ENCODE measurements at regions not wholly inside any gene's neighbourhood (a gene's known extent, or its start where the extent isn't known, plus 50 kb on each side); places are given as distances from the start of the nearest gene placed in this dataset.
A peak's percentile ranks its signal among the peaks of the same experiment; 100 is the strongest.

DNA sequence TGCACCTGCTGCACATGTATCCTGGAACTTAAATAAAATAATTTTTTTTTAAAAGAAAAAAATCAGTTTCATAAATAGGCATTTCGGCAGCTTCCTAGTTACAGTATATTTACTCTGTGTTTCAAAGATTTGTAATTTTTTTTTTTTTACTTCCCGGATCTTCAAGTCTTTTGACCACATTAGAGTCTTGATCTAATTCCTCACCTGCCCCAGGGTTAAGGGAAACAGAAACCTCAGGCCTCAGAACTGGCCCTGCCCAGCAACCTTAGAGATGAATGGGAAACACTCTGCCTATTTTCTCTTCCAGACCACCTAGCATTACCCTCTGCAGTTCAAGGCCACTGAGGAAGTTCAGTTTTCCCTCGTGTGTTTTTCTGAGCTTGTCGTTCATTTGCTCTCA lies 304.0 kb downstream of the MAF start:
- ATAC-seq (no peak), DNase-seq (ENCODE audit: low spot score) (no peak)
- H3K4me1 Mint-ChIP-seq (ENCODE audit: low read depth in 2 of 2) = peaks cover 0 to 2% of the 10 kb centered on the region in 2 donors
- H3K27me3 Mint-ChIP-seq = peaks cover 0 to 3% of the 10 kb centered on the region in 2 donors
- no peak overlapping the region for H3K27ac Mint-ChIP-seq
- peaks cover 2% of the 10 kb centered on the region for H3K9me3 Mint-ChIP-seq
- H3K36me3 Mint-ChIP-seq = no peaks in the 10 kb centered on the region
- H3K4me3 Mint-ChIP-seq = no peak overlapping the region

GRCh38 chr16:79295746-79296145 lies 304.8 kb downstream of the MAF start:
- H3K9me3 Mint-ChIP-seq = peaks cover 2% of the 10 kb centered on the region
- H3K4me3 Mint-ChIP-seq = no peak overlapping the region
- no peaks in the 10 kb centered on the region for H3K36me3 Mint-ChIP-seq
- H3K4me1 Mint-ChIP-seq (ENCODE audit: low read depth in 2 of 2) = peaks cover 0 to 2% of the 10 kb centered on the region in 2 donors
- no peak for DNase-seq (ENCODE audit: low spot score)
- peaks cover 0 to 5% of the 10 kb centered on the region in 2 donors for H3K27me3 Mint-ChIP-seq
- ATAC-seq = no peak
- no peak overlapping the region for H3K27ac Mint-ChIP-seq

GRCh38 chr16:79295162-79295561 lies 305.4 kb downstream of the MAF start:
- Mint-ChIP-seq H3K36me3 (no peaks in the 10 kb centered on the region), H3K4me1 (ENCODE audit: low read depth in 2 of 2) (peaks cover 0 to 2% of the 10 kb centered on the region in 2 donors), H3K27me3 (peaks cover 0 to 5% of the 10 kb centered on the region in 2 donors), H3K4me3 (no peak overlapping the region), H3K27ac (no peak overlapping the region), H3K9me3 (peaks cover 2% of the 10 kb centered on the region)
- DNase-seq (ENCODE audit: low spot score) = no peak
- no peak for ATAC-seq

DNA sequence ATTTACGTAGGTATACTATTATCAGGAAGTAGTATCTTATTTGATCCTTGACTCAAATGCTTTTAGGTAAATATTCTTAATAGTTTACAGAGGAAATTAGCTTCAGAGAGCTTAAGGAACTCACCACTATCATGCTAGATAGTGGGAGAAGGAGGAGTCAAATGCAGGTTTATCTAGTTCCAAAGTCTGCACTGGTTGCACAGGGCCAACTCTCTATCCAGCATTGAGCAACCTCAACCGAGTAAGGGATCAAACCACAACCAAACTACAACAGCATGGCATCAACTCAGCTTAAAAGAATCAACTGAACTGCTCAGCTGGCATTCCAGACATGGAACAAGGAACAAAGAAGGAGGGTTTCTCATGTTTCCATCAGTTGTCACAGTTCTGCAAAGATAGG lies 306.0 kb downstream of the MAF start:
- ATAC-seq (no peak), DNase-seq (ENCODE audit: low spot score) (no peak)
- Mint-ChIP-seq H3K4me3 (no peak overlapping the region), H3K27me3 (peaks cover 0 to 5% of the 10 kb centered on the region in 2 donors), H3K27ac (no peak overlapping the region), H3K4me1 (ENCODE audit: low read depth in 2 of 2) (peaks cover 0 to 2% of the 10 kb centered on the region in 2 donors), H3K9me3 (peaks cover 2% of the 10 kb centered on the region), H3K36me3 (no peaks in the 10 kb centered on the region)

DNA sequence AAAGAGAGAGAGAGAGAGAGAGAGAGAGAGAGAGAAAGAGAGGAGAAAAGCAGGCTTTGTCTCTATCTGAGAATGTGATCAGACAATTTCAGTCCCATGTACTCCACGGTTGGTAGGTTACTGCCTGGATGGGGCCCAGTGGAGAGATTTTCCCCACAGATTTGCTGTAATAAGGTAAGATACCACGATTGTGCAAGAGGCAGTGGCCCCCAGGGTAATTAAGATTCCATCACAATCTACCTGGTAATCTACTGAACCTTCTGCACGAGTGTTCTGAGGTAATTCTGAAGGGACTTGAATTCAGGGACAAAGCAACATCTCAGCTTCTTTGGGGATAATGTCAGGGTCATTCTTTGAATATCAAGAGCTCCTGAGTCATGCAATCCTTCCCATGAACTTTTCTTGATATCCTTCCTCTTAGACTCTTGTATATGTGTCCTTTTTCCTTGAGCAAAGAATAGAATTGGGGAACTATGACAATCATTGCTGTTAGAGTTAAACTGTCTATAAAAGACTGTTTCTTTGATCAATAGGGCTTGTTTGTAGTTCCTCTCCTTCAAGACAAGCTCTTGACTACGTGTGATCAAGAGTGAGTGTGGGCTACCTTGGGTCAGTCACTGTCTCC lies 306.6 kb downstream of the MAF start:
- H3K9me3 Mint-ChIP-seq = peaks cover 2% of the 10 kb centered on the region

GRCh38 chr16:79288066-79288465 lies 312.5 kb downstream of the MAF start:
- Mint-ChIP-seq H3K27ac (peak overlapping the region in 1 of 2 donors; percentile 21), H3K36me3 (peaks cover 15% of the 10 kb centered on the region), H3K4me1 (ENCODE audit: low read depth in 2 of 2) (peaks cover 17 to 33% of the 10 kb centered on the region in 2 donors), H3K9me3 (peaks cover 2% of the 10 kb centered on the region), H3K4me3 (peak overlapping the region; percentile 55), H3K27me3 (peaks cover 9 to 11% of the 10 kb centered on the region in 2 donors)
- DNase-seq (ENCODE audit: low spot score) (no peak), ATAC-seq (peak; percentile 75 to 87)

More for the DNA sequence above, 306.6 kb downstream of the MAF start:
- H3K4me3 Mint-ChIP-seq = no peak overlapping the region
- H3K4me1 Mint-ChIP-seq (ENCODE audit: low read depth in 2 of 2) = peaks cover 5 to 6% of the 10 kb centered on the region in 2 donors
- DNase-seq (ENCODE audit: low spot score) (no peak), ATAC-seq (no peak)
- H3K27me3 Mint-ChIP-seq = peaks cover 6 to 9% of the 10 kb centered on the region in 2 donors
- H3K27ac Mint-ChIP-seq = no peak overlapping the region
- peaks cover 6% of the 10 kb centered on the region for H3K36me3 Mint-ChIP-seq

GRCh38 chr16:79287424-79287917 lies 313.1 kb downstream of the MAF start:
- H3K36me3 Mint-ChIP-seq = peaks cover 15% of the 10 kb centered on the region
- no peak for ATAC-seq
- peaks cover 2% of the 10 kb centered on the region for H3K9me3 Mint-ChIP-seq
- H3K4me3 Mint-ChIP-seq = peak overlapping the region; percentile 55
- H3K27me3 Mint-ChIP-seq = peaks cover 9 to 11% of the 10 kb centered on the region in 2 donors
- H3K4me1 Mint-ChIP-seq (ENCODE audit: low read depth in 2 of 2) = peaks cover 23 to 39% of the 10 kb centered on the region in 2 donors
- H3K27ac Mint-ChIP-seq = peak overlapping the region in 1 of 2 donors; percentile 21
- no peak for DNase-seq (ENCODE audit: low spot score)

DNA sequence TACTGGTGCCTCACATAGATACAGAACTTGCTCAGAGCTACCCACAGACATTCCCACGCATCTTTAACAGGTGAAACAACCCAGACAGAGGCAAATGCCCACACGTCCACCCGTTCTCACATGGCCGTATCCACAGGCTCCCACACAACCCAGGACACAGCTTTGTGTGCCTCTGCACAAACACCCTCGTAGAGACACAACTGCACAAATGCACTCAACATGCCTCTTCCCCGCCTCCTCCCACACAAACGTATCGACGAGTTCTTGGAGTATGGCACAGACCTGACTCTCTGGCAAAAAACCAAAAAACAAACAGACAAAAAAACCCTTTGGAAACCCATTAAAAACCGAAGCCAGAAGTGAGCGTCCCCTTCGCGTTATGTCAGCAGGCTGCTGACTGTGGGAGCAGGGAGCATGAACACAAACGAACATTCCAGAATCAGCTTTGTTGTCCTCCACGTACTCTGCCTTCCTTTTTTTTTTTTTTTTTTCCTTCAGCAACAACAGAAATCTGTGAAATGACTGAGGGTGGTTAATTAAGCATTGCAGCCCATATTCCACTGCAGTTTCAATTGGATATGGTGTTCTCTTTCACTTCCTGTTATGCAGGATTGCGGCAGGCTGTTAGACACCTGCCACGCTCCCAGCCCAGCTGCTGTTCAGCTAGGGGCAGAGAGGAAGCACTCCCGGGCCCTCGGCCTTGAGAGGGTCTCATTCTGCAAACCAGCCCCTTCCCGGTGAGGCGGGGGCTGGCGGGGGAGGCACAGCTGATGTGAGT lies 313.7 kb downstream of the MAF start:
- Mint-ChIP-seq H3K4me1 (ENCODE audit: low read depth in 2 of 2) (peaks cover 30 to 45% of the 10 kb centered on the region in 2 donors), H3K4me3 (peak overlapping the region; percentile 55)
- DNase-seq (ENCODE audit: low spot score) = no peak

GRCh38 chr16:79284766-79285165 lies 315.8 kb downstream of the MAF start:
- Mint-ChIP-seq H3K4me1 (ENCODE audit: low read depth in 2 of 2) (peaks cover 40 to 55% of the 10 kb centered on the region in 2 donors), H3K27me3 (peaks cover 9% of the 10 kb centered on the region in 2 donors), H3K9me3 (no peaks in the 10 kb centered on the region), H3K4me3 (no peak overlapping the region), H3K27ac (no peak overlapping the region), H3K36me3 (peaks cover 15% of the 10 kb centered on the region)
- DNase-seq (ENCODE audit: low spot score) (no peak), ATAC-seq (no peak)

More for the DNA sequence above, 313.7 kb downstream of the MAF start:
- H3K36me3 Mint-ChIP-seq = peaks cover 15% of the 10 kb centered on the region
- peaks cover 9 to 11% of the 10 kb centered on the region in 2 donors for H3K27me3 Mint-ChIP-seq
- H3K9me3 Mint-ChIP-seq = no peaks in the 10 kb centered on the region
- ATAC-seq = peak in 1 of 2 donors; percentile 49
- H3K27ac Mint-ChIP-seq = no peak overlapping the region

GRCh38 chr16:79283578-79283977 lies 317.0 kb downstream of the MAF start:
- Mint-ChIP-seq H3K27ac (no peak overlapping the region), H3K36me3 (peaks cover 5% of the 10 kb centered on the region), H3K4me1 (ENCODE audit: low read depth in 2 of 2) (peaks cover 46 to 60% of the 10 kb centered on the region in 2 donors), H3K27me3 (peaks cover 0 to 4% of the 10 kb centered on the region in 2 donors), H3K9me3 (no peaks in the 10 kb centered on the region), H3K4me3 (peak overlapping the region; percentile 48)
- peak; percentile 56 to 60 for ATAC-seq
- no peak for DNase-seq (ENCODE audit: low spot score)

GRCh38 chr16:79282806-79283205 lies 317.7 kb downstream of the MAF start:
- ATAC-seq = no peak
- Mint-ChIP-seq H3K27me3 (peaks cover 0 to 4% of the 10 kb centered on the region in 2 donors), H3K9me3 (no peaks in the 10 kb centered on the region), H3K4me1 (ENCODE audit: low read depth in 2 of 2) (peaks cover 50 to 60% of the 10 kb centered on the region in 2 donors), H3K36me3 (no peaks in the 10 kb centered on the region), H3K4me3 (peak overlapping the region; percentile 48), H3K27ac (peak overlapping the region in 1 of 2 donors; percentile 38)
- DNase-seq (ENCODE audit: low spot score) = no peak

GRCh38 chr16:79278506-79278905 lies 322.0 kb downstream of the MAF start:
- no peaks in the 10 kb centered on the region for H3K9me3 Mint-ChIP-seq
- peaks cover 50 to 56% of the 10 kb centered on the region in 2 donors for H3K4me1 Mint-ChIP-seq (ENCODE audit: low read depth in 2 of 2)
- no peaks in the 10 kb centered on the region for H3K36me3 Mint-ChIP-seq
- ATAC-seq (peak; percentile 77 to 92), DNase-seq (ENCODE audit: low spot score) (no peak)
- H3K27ac Mint-ChIP-seq = peak overlapping the region; percentile 70 to 72
- peaks cover 0 to 2% of the 10 kb centered on the region in 2 donors for H3K27me3 Mint-ChIP-seq
- H3K4me3 Mint-ChIP-seq = peak overlapping the region; percentile 78

DNA sequence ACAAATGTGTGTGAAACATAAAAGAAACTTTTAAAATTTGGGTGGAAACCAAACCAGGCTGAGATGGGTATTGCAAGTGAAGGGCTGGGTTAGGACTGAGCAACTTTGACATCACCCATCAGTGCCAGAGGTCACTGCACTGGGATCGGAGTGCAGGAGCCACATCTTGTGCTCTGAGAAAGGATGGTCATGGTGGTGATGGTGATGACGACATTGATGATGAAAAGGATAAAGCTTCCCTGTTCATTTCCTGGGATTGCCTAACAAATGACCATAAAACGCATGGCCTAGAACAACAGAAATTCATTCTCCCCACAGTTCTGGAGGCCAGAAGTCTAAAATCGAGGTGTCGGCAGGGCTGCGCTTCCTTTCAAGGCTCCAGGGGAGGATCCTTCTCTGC lies 324.0 kb downstream of the MAF start:
- Mint-ChIP-seq H3K27me3 (peaks cover 0 to 8% of the 10 kb centered on the region in 2 donors), H3K4me1 (ENCODE audit: low read depth in 2 of 2) (peaks cover 52 to 62% of the 10 kb centered on the region in 2 donors)

GRCh38 chr16:79274264-79274663 lies 326.3 kb downstream of the MAF start:
- no peak overlapping the region for H3K27ac Mint-ChIP-seq
- H3K9me3 Mint-ChIP-seq = no peaks in the 10 kb centered on the region
- H3K27me3 Mint-ChIP-seq = peaks cover 0 to 8% of the 10 kb centered on the region in 2 donors
- no peak for ATAC-seq
- no peak overlapping the region for H3K4me3 Mint-ChIP-seq
- peaks cover 60 to 66% of the 10 kb centered on the region in 2 donors for H3K4me1 Mint-ChIP-seq (ENCODE audit: low read depth in 2 of 2)
- H3K36me3 Mint-ChIP-seq = no peaks in the 10 kb centered on the region
- no peak for DNase-seq (ENCODE audit: low spot score)

More for the DNA sequence above, 324.0 kb downstream of the MAF start:
- Mint-ChIP-seq H3K36me3 (no peaks in the 10 kb centered on the region), H3K4me3 (no peak overlapping the region), H3K27ac (no peak overlapping the region), H3K9me3 (no peaks in the 10 kb centered on the region)
- ATAC-seq (no peak), DNase-seq (ENCODE audit: low spot score) (no peak)

Measured in natural killer cell treated with Interleukin-12 subunit alpha and Interleukin-12 subunit beta and Interleukin-15 and Interleukin-18, amount 100 ng/mL, for 72 hours (primary cell).